ENCODE measurements at regions not wholly inside any gene's neighbourhood (a gene's known extent, or its start where the extent isn't known, plus 50 kb on each side); places are given as distances from the start of the nearest gene placed in this dataset.
"Not testable (repeated sequence)": the region's sequence is repeated elsewhere in the genome, so short reads cannot be mapped to it uniquely, and the experiment has no call there.

DNA sequence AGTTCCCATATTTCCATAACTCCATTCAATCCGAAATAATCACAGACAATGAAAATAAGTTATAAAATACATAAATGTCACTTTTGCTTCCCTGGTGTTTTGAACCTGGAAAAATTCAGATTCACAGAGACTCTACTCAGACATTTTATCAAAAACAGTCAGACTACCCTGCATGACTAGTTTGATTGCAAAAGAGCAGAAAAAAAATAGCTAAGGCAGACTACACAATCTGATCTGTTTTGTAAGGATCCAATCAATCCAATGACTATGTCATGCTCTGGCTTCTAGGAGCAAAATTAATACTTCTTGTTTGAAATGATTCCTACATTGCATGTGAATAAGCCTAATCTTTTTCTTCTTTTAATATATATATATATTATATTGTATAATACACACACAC is 1262.6 kb downstream of the EFNA5 start:
- TF ChIP-seq, protein P1, sequence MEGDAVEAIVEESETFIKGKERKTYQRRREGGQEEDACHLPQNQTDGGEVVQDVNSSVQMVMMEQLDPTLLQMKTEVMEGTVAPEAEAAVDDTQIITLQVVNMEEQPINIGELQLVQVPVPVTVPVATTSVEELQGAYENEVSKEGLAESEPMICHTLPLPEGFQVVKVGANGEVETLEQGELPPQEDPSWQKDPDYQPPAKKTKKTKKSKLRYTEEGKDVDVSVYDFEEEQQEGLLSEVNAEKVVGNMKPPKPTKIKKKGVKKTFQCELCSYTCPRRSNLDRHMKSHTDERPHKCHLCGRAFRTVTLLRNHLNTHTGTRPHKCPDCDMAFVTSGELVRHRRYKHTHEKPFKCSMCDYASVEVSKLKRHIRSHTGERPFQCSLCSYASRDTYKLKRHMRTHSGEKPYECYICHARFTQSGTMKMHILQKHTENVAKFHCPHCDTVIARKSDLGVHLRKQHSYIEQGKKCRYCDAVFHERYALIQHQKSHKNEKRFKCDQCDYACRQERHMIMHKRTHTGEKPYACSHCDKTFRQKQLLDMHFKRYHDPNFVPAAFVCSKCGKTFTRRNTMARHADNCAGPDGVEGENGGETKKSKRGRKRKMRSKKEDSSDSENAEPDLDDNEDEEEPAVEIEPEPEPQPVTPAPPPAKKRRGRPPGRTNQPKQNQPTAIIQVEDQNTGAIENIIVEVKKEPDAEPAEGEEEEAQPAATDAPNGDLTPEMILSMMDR (conservative IDR thresholded peaks at IDR 0.05; ENCODE audit: low read depth, low read length): no peak
- DNase-seq (ENCODE audit: low read depth): no peak
- H3K4me3 ChIP-seq (ENCODE audit: low read length): no peak overlapping the region

DNA sequence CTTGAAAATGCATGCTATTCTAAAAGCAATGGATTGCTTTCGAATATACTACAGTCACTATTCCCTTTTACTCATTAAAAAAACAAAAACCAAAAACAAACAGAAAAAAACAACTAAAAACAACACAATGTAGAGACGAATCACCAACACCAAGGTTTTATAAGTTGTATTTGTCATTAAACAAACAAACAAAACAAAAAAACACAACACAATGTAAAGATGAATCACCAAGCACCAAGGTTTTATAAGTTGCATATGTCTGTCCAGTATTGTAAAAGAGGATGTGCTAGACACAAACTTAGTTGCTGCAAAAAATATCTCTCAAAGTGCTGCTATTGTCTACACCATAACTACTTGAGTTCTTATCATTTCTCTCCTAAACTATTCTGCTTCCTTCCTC is 1269.2 kb downstream of the EFNA5 start:
- DNase-seq (ENCODE audit: low read depth): no peak
- TF ChIP-seq, protein P1 (conservative IDR thresholded peaks at IDR 0.05; ENCODE audit: low read depth, low read length): no peak

DNA sequence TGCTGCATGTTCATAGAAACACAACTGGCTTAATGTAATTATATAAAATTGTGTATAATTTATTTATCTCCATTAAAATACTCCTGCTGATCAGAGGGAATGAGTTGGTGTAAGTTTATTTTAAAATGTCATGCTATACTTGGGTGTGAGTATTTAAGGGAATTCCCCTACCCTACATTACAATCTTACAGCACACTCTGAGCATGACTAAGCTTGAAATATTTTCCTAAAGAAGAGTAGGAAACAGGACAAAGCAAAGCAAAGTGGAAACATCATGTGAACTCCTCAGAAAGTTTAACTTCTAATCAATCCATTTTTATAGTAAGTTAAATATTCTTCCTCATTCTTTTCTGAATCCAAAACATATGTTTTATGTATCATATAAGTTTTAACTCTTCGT is 1271.3 kb downstream of the EFNA5 start:
- no peak overlapping the region for H3K4me3 ChIP-seq (ENCODE audit: low read length)
- TF ChIP-seq, protein P1 (conservative IDR thresholded peaks at IDR 0.05; ENCODE audit: low read depth, low read length): no peak
- no peak for DNase-seq (ENCODE audit: low read depth)

More for the DNA sequence above, 1269.2 kb downstream of the EFNA5 start:
- H3K4me3 ChIP-seq (ENCODE audit: low read length): no peak overlapping the region

DNA sequence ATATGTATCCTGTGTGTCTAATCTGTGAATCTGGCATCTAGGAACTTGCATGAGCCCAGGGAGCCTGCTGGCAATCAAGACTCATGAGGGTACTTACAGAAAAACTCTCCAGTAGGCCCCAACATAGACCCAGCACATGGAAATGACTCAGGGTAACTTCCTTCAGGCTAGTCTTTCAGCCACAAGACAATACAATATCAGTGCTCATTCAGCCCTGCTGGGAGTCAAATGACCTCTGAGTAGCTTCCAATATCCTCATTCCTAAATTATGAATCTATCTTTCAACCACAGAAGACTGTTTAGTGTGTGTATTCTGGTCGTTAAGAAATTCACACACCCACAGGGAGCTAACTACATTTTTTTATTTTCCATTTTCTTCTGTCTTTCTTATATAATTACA is 1273.0 kb downstream of the EFNA5 start:
- no peak overlapping the region for H3K4me3 ChIP-seq (ENCODE audit: low read length)
- TF ChIP-seq, protein P1 (conservative IDR thresholded peaks at IDR 0.05; ENCODE audit: low read depth, low read length): no peak
- peak; percentile 77 for DNase-seq (ENCODE audit: low read depth)

DNA sequence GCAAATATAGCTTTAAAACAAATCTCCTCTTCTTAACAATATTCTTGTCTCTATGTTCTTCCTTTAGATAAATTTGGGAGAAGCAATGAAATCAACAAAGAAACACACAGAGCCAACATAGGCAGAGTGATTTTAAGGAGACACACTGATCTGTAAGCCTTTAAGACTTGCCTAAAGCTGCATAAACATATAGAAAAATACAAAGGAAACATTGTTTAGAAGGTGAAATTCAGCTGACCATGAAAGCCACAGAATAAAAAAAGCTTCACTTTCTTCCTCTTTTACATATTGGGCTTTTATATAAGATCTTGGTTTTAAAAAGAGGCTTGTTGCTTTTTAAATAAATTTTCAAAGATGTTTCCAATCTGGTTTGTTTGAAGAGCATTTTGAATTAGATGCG is 1277.5 kb downstream of the EFNA5 start:
- TF ChIP-seq, protein P1 (conservative IDR thresholded peaks at IDR 0.05; ENCODE audit: low read depth, low read length): no peak
- DNase-seq (ENCODE audit: low read depth): no peak
- H3K4me3 ChIP-seq (ENCODE audit: low read length): no peak overlapping the region

DNA sequence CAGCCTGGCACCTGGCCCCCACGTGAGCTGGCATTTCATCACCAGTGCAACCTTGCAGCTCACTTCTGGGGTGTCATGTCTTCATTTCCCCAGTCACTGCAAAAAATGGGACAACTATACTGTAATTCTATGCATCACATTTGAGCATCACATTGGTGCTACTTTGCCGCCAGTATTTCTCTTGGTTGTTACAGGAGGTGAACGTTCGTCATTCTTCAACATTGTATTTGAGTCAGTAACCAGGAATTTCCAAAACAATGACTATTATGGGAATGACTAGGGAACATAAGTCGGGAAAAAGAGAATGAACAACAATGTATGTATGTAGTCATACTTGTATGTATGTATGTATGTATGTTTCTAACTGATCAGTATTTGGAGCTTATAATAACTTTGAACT is 1278.0 kb downstream of the EFNA5 start:
- TF ChIP-seq, protein P1 (conservative IDR thresholded peaks at IDR 0.05; ENCODE audit: low read depth, low read length): no peak
- DNase-seq (ENCODE audit: low read depth): no peak
- H3K4me3 ChIP-seq (ENCODE audit: low read length): no peak overlapping the region

DNA sequence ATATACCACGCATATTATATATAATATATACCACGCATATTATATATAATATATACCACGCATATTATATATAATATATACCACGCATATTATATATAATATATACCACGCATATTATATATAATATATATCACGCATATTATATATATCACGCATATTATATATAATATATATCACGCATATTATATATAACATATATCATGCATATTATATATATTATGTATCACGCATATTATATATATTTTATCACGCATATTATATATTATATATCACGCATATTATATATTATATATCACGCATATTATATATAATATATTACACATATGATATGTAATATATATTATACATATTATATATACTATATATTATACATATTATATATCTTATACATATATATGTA is 1283.0 kb downstream of the EFNA5 start:
- H3K4me3 ChIP-seq (ENCODE audit: low read length); DNase-seq (ENCODE audit: low read depth): not testable (repeated sequence)

DNA sequence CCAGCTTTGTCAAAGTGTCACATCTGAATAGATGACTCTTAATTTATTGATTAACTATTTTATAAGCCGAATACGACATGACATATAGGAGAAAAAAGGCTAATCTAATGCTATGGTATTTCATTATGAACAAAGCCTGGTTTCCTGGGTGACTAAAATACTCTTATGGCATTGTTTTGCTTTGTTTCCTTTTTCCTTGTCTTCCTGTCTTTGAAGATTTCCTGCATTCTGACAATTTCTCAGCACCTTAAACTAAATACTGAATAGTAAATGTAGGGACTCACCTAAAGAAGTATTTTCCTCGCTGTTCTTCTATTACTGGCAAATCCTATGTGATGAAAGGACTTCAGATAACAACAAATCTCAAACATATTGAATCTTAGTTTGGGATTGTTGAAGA is 1284.5 kb downstream of the EFNA5 start:
- DNase-seq (ENCODE audit: low read depth): no peak
- TF ChIP-seq, protein P1 (conservative IDR thresholded peaks at IDR 0.05; ENCODE audit: low read depth, low read length): no peak
- H3K4me3 ChIP-seq (ENCODE audit: low read length): no peak overlapping the region
